Endothelial cell (in vitro differentiated cells): ENCODE measurements at regions not wholly inside any gene's neighbourhood (a gene's known extent, or its start where the extent isn't known, plus 50 kb on each side); places are given as distances from the start of the nearest gene placed in this dataset.
"Not testable (repeated sequence)": the region's sequence is repeated elsewhere in the genome, so short reads cannot be mapped to it uniquely, and the experiment has no call there.

Experiments
- DNase-seq: peaks from one replicate; pipeline ENCODE4 v3.0.0; 2021; ENCODE audit warnings: low spot score
- H3K27ac Mint-ChIP-seq: one replicate; pipeline ENCODE4 v1.8.0; 2021; ENCODE audit warnings: mixed read lengths, inconsistent platforms; ENCODE audit not compliant: unreplicated experiment
- H3K27me3 Mint-ChIP-seq: one replicate; pipeline ENCODE4 v1.8.0; 2021; ENCODE audit warnings: mild to moderate bottlenecking, moderate library complexity, mixed read lengths, inconsistent platforms; ENCODE audit not compliant: unreplicated experiment
- H3K36me3 Mint-ChIP-seq: one replicate; pipeline ENCODE4 v1.8.0; 2021; ENCODE audit warnings: mild to moderate bottlenecking, low read depth, mixed read lengths, inconsistent platforms; ENCODE audit not compliant: unreplicated experiment
- H3K4me1 Mint-ChIP-seq: one replicate; pipeline ENCODE4 v1.8.0; 2021; ENCODE audit warnings: mild to moderate bottlenecking, mixed read lengths, inconsistent platforms; ENCODE audit not compliant: unreplicated experiment
- H3K4me3 Mint-ChIP-seq: one replicate; pipeline ENCODE4 v1.8.0; 2021; ENCODE audit warnings: mild to moderate bottlenecking, mixed read lengths, inconsistent platforms; ENCODE audit not compliant: unreplicated experiment
- H3K9me3 Mint-ChIP-seq: one replicate; pipeline ENCODE4 v1.8.0; 2021; ENCODE audit warnings: mixed read lengths, inconsistent platforms; ENCODE audit not compliant: unreplicated experiment
- TF ChIP-seq, protein P1 (sequence below): fragments of 200-600 bp; sonication (generic); IDR thresholded peaks from one replicate; pipeline ENCODE4 v1.5.0; 2021; ENCODE audit warnings: antibody characterized with exemption; ENCODE audit not compliant: unreplicated experiment

DNA sequence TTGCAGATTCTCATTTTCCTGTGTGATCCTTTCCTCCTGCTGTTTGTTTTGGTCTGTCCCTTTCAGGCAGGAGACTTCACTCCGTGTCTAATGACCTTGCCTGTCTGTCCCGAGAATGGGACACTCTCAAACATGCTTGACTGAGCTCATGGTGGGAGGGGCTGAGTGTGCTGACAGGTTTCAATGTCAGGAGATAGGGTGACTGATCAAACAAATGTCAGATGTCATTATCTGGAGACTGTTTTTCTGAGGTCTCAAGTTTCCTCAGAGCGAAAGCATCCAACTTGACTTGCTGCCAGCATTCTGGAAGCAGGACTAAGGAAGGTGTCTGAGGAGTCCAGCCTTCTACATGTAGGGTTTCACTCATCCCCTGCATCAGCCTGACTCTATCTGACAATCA, 228.8 kb upstream of the KIAA1217 start:
- H3K9me3 Mint-ChIP-seq = no peaks in the 10 kb centered on the region
- H3K36me3 Mint-ChIP-seq = no peaks in the 10 kb centered on the region
- peaks cover 8% of the 10 kb centered on the region for H3K4me1 Mint-ChIP-seq
- no peak for DNase-seq
- no peak overlapping the region for H3K27ac Mint-ChIP-seq
- TF ChIP-seq, protein P1, sequence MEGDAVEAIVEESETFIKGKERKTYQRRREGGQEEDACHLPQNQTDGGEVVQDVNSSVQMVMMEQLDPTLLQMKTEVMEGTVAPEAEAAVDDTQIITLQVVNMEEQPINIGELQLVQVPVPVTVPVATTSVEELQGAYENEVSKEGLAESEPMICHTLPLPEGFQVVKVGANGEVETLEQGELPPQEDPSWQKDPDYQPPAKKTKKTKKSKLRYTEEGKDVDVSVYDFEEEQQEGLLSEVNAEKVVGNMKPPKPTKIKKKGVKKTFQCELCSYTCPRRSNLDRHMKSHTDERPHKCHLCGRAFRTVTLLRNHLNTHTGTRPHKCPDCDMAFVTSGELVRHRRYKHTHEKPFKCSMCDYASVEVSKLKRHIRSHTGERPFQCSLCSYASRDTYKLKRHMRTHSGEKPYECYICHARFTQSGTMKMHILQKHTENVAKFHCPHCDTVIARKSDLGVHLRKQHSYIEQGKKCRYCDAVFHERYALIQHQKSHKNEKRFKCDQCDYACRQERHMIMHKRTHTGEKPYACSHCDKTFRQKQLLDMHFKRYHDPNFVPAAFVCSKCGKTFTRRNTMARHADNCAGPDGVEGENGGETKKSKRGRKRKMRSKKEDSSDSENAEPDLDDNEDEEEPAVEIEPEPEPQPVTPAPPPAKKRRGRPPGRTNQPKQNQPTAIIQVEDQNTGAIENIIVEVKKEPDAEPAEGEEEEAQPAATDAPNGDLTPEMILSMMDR = no peak
- H3K4me3 Mint-ChIP-seq = no peak overlapping the region
- peaks cover under 1% of the 10 kb centered on the region for H3K27me3 Mint-ChIP-seq

DNA sequence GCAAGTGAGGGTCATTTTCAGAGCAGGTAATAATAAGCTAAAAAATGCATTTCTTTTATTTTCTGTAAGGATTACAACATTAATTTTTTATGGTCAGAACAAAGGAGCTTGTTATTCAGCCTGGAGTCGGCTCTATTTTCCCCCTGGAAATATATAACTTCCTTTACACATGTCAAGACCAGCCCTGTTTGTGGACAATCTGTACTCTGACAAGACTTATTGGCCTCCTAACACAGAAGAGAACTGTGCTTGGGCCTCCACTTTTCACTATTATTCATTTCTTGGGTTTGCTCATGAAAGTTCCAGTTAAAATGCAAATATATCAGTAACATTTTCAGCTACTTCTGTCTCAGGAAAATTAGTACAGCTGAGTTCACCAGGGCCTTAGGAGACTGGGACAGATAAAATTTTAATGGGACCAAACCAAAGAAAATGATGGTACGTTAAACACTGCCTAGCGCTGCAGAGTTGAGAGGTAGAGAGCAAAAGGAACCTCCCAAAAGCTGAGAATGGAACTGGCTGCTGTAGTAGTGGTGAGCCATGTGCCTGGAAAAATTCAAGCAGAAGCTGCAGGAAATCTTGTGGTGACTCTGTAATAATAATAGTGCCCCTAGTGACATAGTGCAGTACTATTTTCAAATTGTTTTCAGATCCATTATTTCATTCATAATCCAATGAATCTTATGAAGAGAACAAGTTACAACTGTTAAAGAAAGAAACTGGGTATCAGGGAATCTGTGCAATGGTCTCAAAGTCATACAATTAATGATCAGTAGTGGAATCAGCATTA, 227.2 kb upstream of the KIAA1217 start:
- Mint-ChIP-seq H3K27me3 (no peaks in the 10 kb centered on the region), H3K4me1 (peaks cover 8% of the 10 kb centered on the region)

DNA sequence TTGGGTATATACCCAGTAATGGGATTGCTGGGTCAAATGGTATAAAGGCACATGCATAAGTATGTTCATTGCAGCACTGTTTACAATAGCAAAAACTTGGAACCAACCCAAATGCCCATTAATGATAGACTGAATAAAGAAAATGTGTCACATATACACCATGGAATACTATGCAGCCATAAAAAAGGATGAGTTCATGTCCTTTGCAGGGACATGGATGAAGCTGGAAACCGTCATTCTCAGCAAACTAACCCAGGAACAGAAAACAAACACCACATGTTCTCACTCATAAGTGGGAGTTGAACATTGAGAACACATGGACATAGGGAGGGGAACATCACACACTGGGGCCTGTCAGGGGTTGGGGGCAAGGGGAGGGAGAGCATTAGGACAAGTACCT, 224.5 kb upstream of the KIAA1217 start:
- H3K4me1 Mint-ChIP-seq, H3K27me3 Mint-ChIP-seq, H3K36me3 Mint-ChIP-seq, H3K27ac Mint-ChIP-seq, DNase-seq, H3K9me3 Mint-ChIP-seq, H3K4me3 Mint-ChIP-seq: not testable (repeated sequence)

More for the DNA sequence above, 227.2 kb upstream of the KIAA1217 start:
- H3K4me3 Mint-ChIP-seq = no peak overlapping the region
- H3K27ac Mint-ChIP-seq = no peak overlapping the region
- H3K36me3 Mint-ChIP-seq = no peaks in the 10 kb centered on the region
- no peak for DNase-seq
- TF ChIP-seq, protein P1 = peak; percentile 32
- H3K9me3 Mint-ChIP-seq = no peaks in the 10 kb centered on the region

DNA sequence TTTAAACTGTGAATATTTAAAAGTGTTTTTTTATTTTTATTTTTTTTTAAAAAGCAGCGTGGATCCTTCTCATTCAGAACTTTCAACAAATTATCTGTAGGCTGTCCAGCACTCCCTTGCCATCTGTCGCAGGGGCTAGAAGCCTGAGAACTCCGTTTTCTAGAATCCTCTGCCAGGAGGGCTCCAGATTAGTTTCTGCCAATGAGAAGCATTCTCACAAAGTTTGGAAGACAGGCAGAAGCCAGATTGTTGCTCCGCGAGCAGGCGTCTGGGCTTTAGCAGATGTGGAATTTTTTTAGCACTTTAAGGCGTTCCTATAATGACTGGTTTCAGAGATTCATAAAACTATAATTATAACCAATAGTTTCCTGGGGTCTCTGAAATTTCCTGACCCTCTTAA, 220.9 kb upstream of the KIAA1217 start:
- no peak for DNase-seq
- no peak overlapping the region for H3K27ac Mint-ChIP-seq
- no peaks in the 10 kb centered on the region for H3K4me1 Mint-ChIP-seq
- H3K4me3 Mint-ChIP-seq = no peak overlapping the region
- H3K9me3 Mint-ChIP-seq = no peaks in the 10 kb centered on the region
- no peaks in the 10 kb centered on the region for H3K36me3 Mint-ChIP-seq
- TF ChIP-seq, protein P1 = no peak
- no peaks in the 10 kb centered on the region for H3K27me3 Mint-ChIP-seq

DNA sequence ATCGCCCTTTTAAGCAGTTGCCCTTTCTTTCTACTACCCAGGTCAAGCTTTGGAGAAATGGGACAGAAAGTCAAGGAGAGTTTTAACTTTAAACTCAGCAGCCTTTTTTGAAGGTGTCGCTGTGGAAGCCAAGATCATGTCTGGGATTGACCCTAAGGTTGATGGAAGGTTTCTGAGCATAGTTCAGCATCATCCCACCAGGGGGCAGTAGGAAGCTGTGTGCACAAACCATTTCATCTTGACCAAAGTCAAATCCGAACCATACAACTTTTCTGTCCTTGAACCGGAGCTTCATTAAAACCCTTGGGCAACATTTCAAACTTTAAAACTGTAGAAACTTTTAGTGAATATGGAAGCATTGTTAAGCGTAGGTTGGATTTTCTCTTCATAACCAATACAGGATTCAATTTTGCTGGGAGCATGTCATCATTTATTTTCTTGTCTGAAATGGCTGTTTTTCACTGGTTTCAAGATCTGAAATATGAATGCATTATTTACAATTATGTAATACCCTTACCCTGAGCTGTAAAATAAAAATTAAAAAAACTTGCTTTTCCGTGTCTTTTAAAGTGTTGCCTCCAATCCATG, 214.4 kb upstream of the KIAA1217 start:
- DNase-seq = peak; percentile 80
- Mint-ChIP-seq H3K4me3 (no peak overlapping the region), H3K27ac (no peak overlapping the region), H3K9me3 (no peaks in the 10 kb centered on the region), H3K36me3 (no peaks in the 10 kb centered on the region), H3K4me1 (no peaks in the 10 kb centered on the region), H3K27me3 (no peaks in the 10 kb centered on the region)
- TF ChIP-seq, protein P1 = peak; percentile 89
